HEK293 (cell line): ENCODE measurements at regions not wholly inside any gene's neighbourhood (a gene's known extent, or its start where the extent isn't known, plus 50 kb on each side); places are given as distances from the start of the nearest gene placed in this dataset.

Experiments
- CTCF ChIA-PET: fragments of 350-600 bp; formaldehyde crosslinking; extraction: SDS; loops from one replicate; lab custom pipeline; 2021; ENCODE audit warnings: antibody characterized with exemption; lab: Yijun Ruan, JAX
- POLR2A ChIA-PET: fragments of 300-600 bp; formaldehyde crosslinking; extraction: SDS; loops from one replicate; lab custom pipeline; 2020; ENCODE audit warnings: antibody characterized with exemption, inconsistent platforms; lab: Yijun Ruan, JAX
- H3K27ac ChIP-seq: fragments of 200-500 bp; sonication (Bioruptor generic); 2 replicates; pipeline ENCODE4 v1.5.1; 2014; ENCODE audit warnings: low read depth, low read length, control low read depth, inconsistent platforms; ENCODE audit errors: extremely low read depth
- H3K36me3 ChIP-seq, 2 experiments: fragments of 200-500 bp in 1 of 2; sonication (Bioruptor generic) in 1 of 2; 1 replicate in 1 of 2; 2 replicates in 1 of 2; pipeline ENCODE4 v1.5.1; 2014 to 2017; ENCODE audit warnings: inconsistent platforms in 2 of 2, low read length in 2 of 2; ENCODE audit not compliant: control insufficient read depth in 2 of 2, insufficient read depth in 1 of 2
- H3K4me1 ChIP-seq: fragments of 200-500 bp; sonication (Bioruptor generic); 2 replicates; pipeline ENCODE4 v1.5.1; 2014; ENCODE audit warnings: mild to moderate bottlenecking, low read length, inconsistent platforms; ENCODE audit not compliant: control insufficient read depth, insufficient read depth
- H3K4me3 ChIP-seq: 2 replicates; pipeline ENCODE4 v1.5.1; 2011; ENCODE audit warnings: low read depth, mild to moderate bottlenecking, control low read depth, low read length, moderate library complexity
- H3K9me3 ChIP-seq: fragments of 200-500 bp; sonication (Bioruptor generic); 2 replicates; pipeline ENCODE4 v1.5.1; 2014; ENCODE audit warnings: low read depth, low read length, inconsistent platforms; ENCODE audit not compliant: control insufficient read depth, insufficient read depth
- GLI2 ChIP-seq: fragments of 450-650 bp; formaldehyde crosslinking; IDR thresholded peaks from 2 replicates; pipeline ENCODE4; 2017; ENCODE audit warnings: missing biosample characterization, missing genetic modification characterization, low read depth, borderline replicate concordance
- GLI4 ChIP-seq: fragments of 450-650 bp; formaldehyde crosslinking; IDR thresholded peaks from 2 replicates; pipeline ENCODE4 v1.5.1; 2016; ENCODE audit warnings: missing biosample characterization, missing genetic modification characterization
- KLF8 ChIP-seq: fragments of 450-650 bp; formaldehyde crosslinking; IDR thresholded peaks from 2 replicates; pipeline ENCODE4 v1.5.1; 2016; ENCODE audit warnings: missing biosample characterization, missing genetic modification characterization
- SCRT1 ChIP-seq: fragments of 450-650 bp; formaldehyde crosslinking; IDR thresholded peaks from 2 replicates; pipeline ENCODE4 v1.5.1; 2016; ENCODE audit warnings: missing biosample characterization, missing genetic modification characterization, borderline replicate concordance
- SP7 ChIP-seq: fragments of 450-650 bp; formaldehyde crosslinking; IDR thresholded peaks from 2 replicates; pipeline ENCODE4 v1.5.1; 2016; ENCODE audit warnings: missing biosample characterization, missing genetic modification characterization
- TRIM28 ChIP-seq: IDR thresholded peaks from 2 replicates; pipeline ENCODE4 v1.6.1; 2011; ENCODE audit warnings: low read length, control low read depth, borderline replicate concordance
- ZFP41 ChIP-seq: fragments of 450-650 bp; formaldehyde crosslinking; IDR thresholded peaks from 2 replicates; pipeline ENCODE4 v1.5.1; 2016; ENCODE audit warnings: missing biosample characterization, missing genetic modification characterization, borderline replicate concordance
- ZNF16 ChIP-seq: fragments of 450-650 bp; formaldehyde crosslinking; IDR thresholded peaks from 2 replicates; pipeline ENCODE4 v1.5.1; 2016; ENCODE audit warnings: low read depth, missing biosample characterization, missing genetic modification characterization
- ZNF211 ChIP-seq: fragments of 450-650 bp; formaldehyde crosslinking; IDR thresholded peaks from 2 replicates; pipeline ENCODE4 v1.5.1; 2016; ENCODE audit warnings: low read depth, missing biosample characterization, missing genetic modification characterization
- ZNF223 ChIP-seq: fragments of 450-650 bp; formaldehyde crosslinking; IDR thresholded peaks from 2 replicates; pipeline ENCODE4 v1.5.1; 2016; ENCODE audit warnings: missing biosample characterization, missing genetic modification characterization
- ZNF24 ChIP-seq: fragments of 450-650 bp; formaldehyde crosslinking; IDR thresholded peaks from 2 replicates; pipeline ENCODE4 v1.5.1; 2016; ENCODE audit warnings: missing biosample characterization, missing genetic modification characterization
- ZNF266 ChIP-seq: fragments of 450-650 bp; formaldehyde crosslinking; IDR thresholded peaks from 2 replicates; pipeline ENCODE4 v1.5.1; 2016; ENCODE audit warnings: missing biosample characterization, missing genetic modification characterization, low read depth
- ZNF350 ChIP-seq: fragments of 450-650 bp; formaldehyde crosslinking; IDR thresholded peaks from 2 replicates; pipeline ENCODE4 v1.5.0; 2017; ENCODE audit warnings: missing biosample characterization, mild to moderate bottlenecking, missing genetic modification characterization
- ZNF416 ChIP-seq: fragments of 450-650 bp; formaldehyde crosslinking; IDR thresholded peaks from 2 replicates; pipeline ENCODE4 v1.5.1; 2016; ENCODE audit warnings: missing biosample characterization, missing genetic modification characterization
- ZNF530 ChIP-seq: fragments of 450-650 bp; formaldehyde crosslinking; IDR thresholded peaks from 2 replicates; pipeline ENCODE4 v1.5.1; 2016; ENCODE audit warnings: low read depth, missing biosample characterization, missing genetic modification characterization
- ZNF548 ChIP-seq: fragments of 450-650 bp; formaldehyde crosslinking; IDR thresholded peaks from 2 replicates; pipeline ENCODE4 v1.5.1; 2016; ENCODE audit warnings: missing biosample characterization, missing genetic modification characterization
- ZNF561 ChIP-seq: fragments of 450-650 bp; IDR thresholded peaks from 2 replicates; pipeline ENCODE4 v1.5.1; 2018; ENCODE audit warnings: missing biosample characterization, missing genetic modification characterization, borderline replicate concordance
- ZNF701 ChIP-seq: fragments of 450-650 bp; formaldehyde crosslinking; IDR thresholded peaks from 2 replicates; pipeline ENCODE4 v1.5.1; 2016; ENCODE audit warnings: missing biosample characterization, missing genetic modification characterization
- ZNF791 ChIP-seq: fragments of 450-650 bp; formaldehyde crosslinking; IDR thresholded peaks from 2 replicates; pipeline ENCODE4 v1.5.1; 2016; ENCODE audit warnings: missing biosample characterization, missing genetic modification characterization
- TF ChIP-seq, protein P1 (sequence below): fragments of 450-650 bp; formaldehyde crosslinking; IDR thresholded peaks from 2 replicates; pipeline ENCODE4 v1.5.1; 2016; ENCODE audit warnings: missing biosample characterization, missing genetic modification characterization
- TF ChIP-seq, protein P2 (sequence below): fragments of 450-650 bp; formaldehyde crosslinking; IDR thresholded peaks from 2 replicates; pipeline ENCODE4 v1.5.1; 2016; ENCODE audit warnings: missing biosample characterization, missing genetic modification characterization

DNA sequence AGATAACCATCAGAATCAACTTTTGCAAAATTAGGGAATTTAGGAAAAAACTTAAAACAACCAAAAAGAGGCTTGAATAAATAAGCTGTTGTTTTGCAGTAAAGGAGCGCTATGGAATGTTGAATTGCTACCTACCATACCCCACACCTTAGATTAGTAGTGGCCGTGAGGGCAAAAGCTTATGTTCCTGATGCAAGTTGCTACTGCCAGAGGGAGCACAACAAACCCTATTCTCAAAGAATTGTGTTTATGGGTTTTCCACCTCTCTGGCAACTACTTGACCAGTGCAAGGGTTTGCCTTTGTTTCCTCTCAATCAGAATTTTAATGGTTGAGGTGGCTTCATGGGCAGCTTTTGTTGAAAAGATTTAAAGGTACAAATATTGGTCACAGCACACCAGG is 268.1 kb downstream of the LAS1L start (continued):
- TF ChIP-seq, protein P1, sequence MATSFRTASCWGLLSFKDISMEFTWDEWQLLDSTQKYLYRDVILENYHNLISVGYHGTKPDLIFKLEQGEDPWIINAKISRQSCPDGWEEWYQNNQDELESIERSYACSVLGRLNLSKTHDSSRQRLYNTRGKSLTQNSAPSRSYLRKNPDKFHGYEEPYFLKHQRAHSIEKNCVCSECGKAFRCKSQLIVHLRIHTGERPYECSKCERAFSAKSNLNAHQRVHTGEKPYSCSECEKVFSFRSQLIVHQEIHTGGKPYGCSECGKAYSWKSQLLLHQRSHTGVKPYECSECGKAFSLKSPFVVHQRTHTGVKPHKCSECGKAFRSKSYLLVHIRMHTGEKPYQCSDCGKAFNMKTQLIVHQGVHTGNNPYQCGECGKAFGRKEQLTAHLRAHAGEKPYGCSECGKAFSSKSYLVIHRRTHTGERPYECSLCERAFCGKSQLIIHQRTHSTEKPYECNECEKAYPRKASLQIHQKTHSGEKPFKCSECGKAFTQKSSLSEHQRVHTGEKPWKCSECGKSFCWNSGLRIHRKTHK = no peak
- TF ChIP-seq GLI2 (tag by site-specific recombination) (no peak), ZNF350 (tag by site-specific recombination) (no peak), GLI4 (tag by site-specific recombination) (no peak), ZNF548 (tag by site-specific recombination) (no peak), ZNF16 (tag by site-specific recombination) (no peak), KLF8 (no peak)

DNA sequence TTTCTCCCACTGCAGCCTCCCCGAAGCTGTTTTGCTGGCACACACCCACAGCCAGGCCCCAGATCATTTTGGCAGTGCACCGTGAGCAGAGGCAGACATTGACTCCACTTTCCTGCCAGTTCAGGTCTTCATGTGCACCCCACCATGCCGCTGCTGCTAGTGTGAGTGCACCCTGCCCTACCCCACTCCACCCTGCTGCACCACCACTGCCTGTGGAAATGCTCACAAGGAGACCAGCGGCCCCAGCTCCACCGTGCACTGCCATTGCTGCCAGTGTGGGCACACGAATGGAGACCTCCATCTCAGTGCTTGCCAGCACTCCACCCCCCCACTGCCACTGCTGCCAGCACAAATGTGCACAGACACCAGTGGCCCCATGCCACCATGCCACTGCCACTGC is 277.6 kb upstream of the ZC4H2 start:
- CTCF ChIA-PET = no interaction called here
- H3K4me3 ChIP-seq = no peak overlapping the region
- TF ChIP-seq SCRT1 = no peak
- TF ChIP-seq ZNF530 = no peak
- TF ChIP-seq ZNF791 (tag by site-specific recombination) = no peak
- TF ChIP-seq TRIM28 = no peak
- no peak for TF ChIP-seq ZNF211 (tag by site-specific recombination)
- TF ChIP-seq, all 188 proteins: peak for 0
- H3K9me3 ChIP-seq = no peaks in the 10 kb centered on the region; the same call in none of the 2 replicates
- H3K27ac ChIP-seq = no peak overlapping the region
- no peaks in the 10 kb centered on the region for H3K4me1 ChIP-seq
- H3K36me3 ChIP-seq = no peaks in the 10 kb centered on the region
- POLR2A ChIA-PET = no interaction called here

DNA sequence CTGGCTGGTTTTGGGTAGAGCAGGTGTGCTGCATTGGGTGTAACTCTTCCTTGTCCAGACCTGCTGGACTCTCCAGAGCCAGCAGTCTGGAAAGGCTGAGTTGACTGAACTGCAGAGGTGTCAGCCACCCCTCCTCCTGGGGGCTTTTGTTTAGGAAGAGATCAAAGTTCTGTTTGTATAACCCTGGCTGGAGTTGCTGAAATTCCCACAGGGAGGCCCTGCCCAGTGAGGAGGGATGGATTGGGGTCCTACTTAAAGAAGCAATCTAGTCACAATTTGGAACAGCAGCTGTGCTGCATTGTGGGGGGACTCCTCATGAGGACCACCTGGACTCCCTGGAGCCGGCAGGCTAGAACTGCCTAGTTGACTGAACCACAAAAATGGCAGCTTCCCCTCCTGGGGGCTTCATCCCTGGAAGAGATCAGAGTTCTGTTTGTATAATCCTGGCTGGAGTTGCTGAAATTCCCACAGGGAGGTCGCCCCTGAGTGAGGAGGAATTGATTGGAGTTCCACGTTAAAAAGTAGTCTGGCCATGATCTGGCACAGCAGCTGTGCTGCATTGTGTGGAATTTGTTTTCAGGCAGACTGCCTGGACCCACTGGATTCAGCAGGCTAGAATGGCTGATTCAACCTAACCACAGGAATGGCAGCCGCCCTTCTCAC is 264.9 kb upstream of the ZC4H2 start:
- ChIA-PET POLR2A (no interaction called here), CTCF (no interaction called here)
- no peak overlapping the region for H3K27ac ChIP-seq
- no peaks in the 10 kb centered on the region for H3K36me3 ChIP-seq
- no peaks in the 10 kb centered on the region for H3K4me1 ChIP-seq
- H3K9me3 ChIP-seq = peaks cover 17% of the 10 kb centered on the region
- no peak overlapping the region for H3K4me3 ChIP-seq
- TF ChIP-seq SP7 (tag by site-specific recombination) (no peak), ZFP41 (tag by site-specific recombination) (no peak), ZNF223 (no peak), ZNF416 (tag by site-specific recombination) (no peak)
- TF ChIP-seq, protein P2, sequence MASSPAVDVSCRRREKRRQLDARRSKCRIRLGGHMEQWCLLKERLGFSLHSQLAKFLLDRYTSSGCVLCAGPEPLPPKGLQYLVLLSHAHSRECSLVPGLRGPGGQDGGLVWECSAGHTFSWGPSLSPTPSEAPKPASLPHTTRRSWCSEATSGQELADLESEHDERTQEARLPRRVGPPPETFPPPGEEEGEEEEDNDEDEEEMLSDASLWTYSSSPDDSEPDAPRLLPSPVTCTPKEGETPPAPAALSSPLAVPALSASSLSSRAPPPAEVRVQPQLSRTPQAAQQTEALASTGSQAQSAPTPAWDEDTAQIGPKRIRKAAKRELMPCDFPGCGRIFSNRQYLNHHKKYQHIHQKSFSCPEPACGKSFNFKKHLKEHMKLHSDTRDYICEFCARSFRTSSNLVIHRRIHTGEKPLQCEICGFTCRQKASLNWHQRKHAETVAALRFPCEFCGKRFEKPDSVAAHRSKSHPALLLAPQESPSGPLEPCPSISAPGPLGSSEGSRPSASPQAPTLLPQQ (tag by site-specific recombination) = no peak
- TF ChIP-seq, all 188 proteins: peak for 0

DNA sequence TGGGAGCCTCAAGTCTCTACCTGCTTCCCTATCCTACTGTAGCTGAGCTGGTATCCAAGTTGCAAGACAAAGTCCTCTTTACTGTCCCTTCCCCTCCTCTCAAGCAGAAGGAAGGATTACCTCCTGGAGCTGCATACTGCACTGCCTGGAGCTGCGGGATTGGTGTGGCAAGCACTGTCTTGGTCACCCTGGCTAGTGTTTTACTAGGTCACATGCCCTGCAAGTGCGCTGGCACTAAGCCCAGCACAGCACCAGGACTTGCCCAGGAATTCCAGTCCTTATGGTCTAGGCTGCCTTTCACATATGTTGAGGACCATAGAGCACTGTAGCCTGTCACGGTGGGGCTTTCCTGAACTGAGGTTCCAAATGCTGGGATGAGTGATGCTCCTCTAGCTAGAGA is 227.3 kb upstream of the ZC4H2 start:
- no peaks in the 10 kb centered on the region for H3K36me3 ChIP-seq
- ChIA-PET CTCF (no interaction called here), POLR2A (no interaction called here)
- H3K9me3 ChIP-seq = no peaks in the 10 kb centered on the region; the same call in 1 of the 2 replicates
- no peak overlapping the region for H3K4me3 ChIP-seq
- no peaks in the 10 kb centered on the region for H3K4me1 ChIP-seq
- no peak overlapping the region for H3K27ac ChIP-seq
- no peak for TF ChIP-seq ZNF561 (tag by site-specific recombination)
- TF ChIP-seq ZNF24 (tag by site-specific recombination) = no peak
- TF ChIP-seq ZNF266 = no peak
- TF ChIP-seq, protein P1 = no peak
- no peak for TF ChIP-seq ZNF701 (tag by site-specific recombination)
